HEK293 (cell line): ENCODE measurements at regions not wholly inside any gene's neighbourhood (a gene's known extent, or its start where the extent isn't known, plus 50 kb on each side); places are given as distances from the start of the nearest gene placed in this dataset.

Source experiments
- CTCF ChIA-PET: fragments of 350-600 bp; formaldehyde crosslinking; extraction: SDS; loops from one replicate; lab custom pipeline; 2021; ENCODE audit warnings: antibody characterized with exemption; lab: Yijun Ruan, JAX
- POLR2A ChIA-PET: fragments of 300-600 bp; formaldehyde crosslinking; extraction: SDS; loops from one replicate; lab custom pipeline; 2020; ENCODE audit warnings: antibody characterized with exemption, inconsistent platforms; lab: Yijun Ruan, JAX
- H3K27ac ChIP-seq: fragments of 200-500 bp; sonication (Bioruptor generic); 2 replicates; pipeline ENCODE4 v1.5.1; 2014; ENCODE audit warnings: low read depth, low read length, control low read depth, inconsistent platforms; ENCODE audit errors: extremely low read depth
- H3K36me3 ChIP-seq, 2 experiments: fragments of 200-500 bp in 1 of 2; sonication (Bioruptor generic) in 1 of 2; 1 replicate in 1 of 2; 2 replicates in 1 of 2; pipeline ENCODE4 v1.5.1; 2014 to 2017; ENCODE audit warnings: inconsistent platforms in 2 of 2, low read length in 2 of 2; ENCODE audit not compliant: control insufficient read depth in 2 of 2, insufficient read depth in 1 of 2
- H3K4me1 ChIP-seq: fragments of 200-500 bp; sonication (Bioruptor generic); 2 replicates; pipeline ENCODE4 v1.5.1; 2014; ENCODE audit warnings: mild to moderate bottlenecking, low read length, inconsistent platforms; ENCODE audit not compliant: control insufficient read depth, insufficient read depth
- H3K4me3 ChIP-seq: 2 replicates; pipeline ENCODE4 v1.5.1; 2011; ENCODE audit warnings: low read depth, mild to moderate bottlenecking, control low read depth, low read length, moderate library complexity
- H3K9me3 ChIP-seq: fragments of 200-500 bp; sonication (Bioruptor generic); 2 replicates; pipeline ENCODE4 v1.5.1; 2014; ENCODE audit warnings: low read depth, low read length, inconsistent platforms; ENCODE audit not compliant: control insufficient read depth, insufficient read depth
- KLF7 ChIP-seq: fragments of 450-650 bp; formaldehyde crosslinking; IDR thresholded peaks from 2 replicates; pipeline ENCODE4 v1.5.1; 2016; ENCODE audit warnings: missing biosample characterization, missing genetic modification characterization, borderline replicate concordance
- OSR2 ChIP-seq: fragments of 450-650 bp; formaldehyde crosslinking; IDR thresholded peaks from 2 replicates; pipeline ENCODE4 v1.5.1; 2016; ENCODE audit warnings: missing biosample characterization, missing genetic modification characterization
- OVOL3 ChIP-seq: fragments of 450-650 bp; formaldehyde crosslinking; IDR thresholded peaks from 2 replicates; pipeline ENCODE4 v1.5.1; 2016; ENCODE audit warnings: missing biosample characterization, missing genetic modification characterization
- REST ChIP-seq: fragments of 450-650 bp; formaldehyde crosslinking; IDR thresholded peaks from 2 replicates; pipeline ENCODE4 v1.5.1; 2016; ENCODE audit warnings: missing biosample characterization, missing genetic modification characterization
- ZBTB20 ChIP-seq: fragments of 450-650 bp; formaldehyde crosslinking; IDR thresholded peaks from 2 replicates; pipeline ENCODE4 v1.5.1; 2016; ENCODE audit warnings: missing biosample characterization, missing genetic modification characterization
- ZBTB7A ChIP-seq: fragments of 450-650 bp; formaldehyde crosslinking; IDR thresholded peaks from 2 replicates; pipeline ENCODE4 v1.5.1; 2016; ENCODE audit warnings: low read depth, missing biosample characterization, missing genetic modification characterization
- ZEB2 ChIP-seq: fragments of 450-650 bp; formaldehyde crosslinking; IDR thresholded peaks from 2 replicates; pipeline ENCODE4 v1.5.1; 2016; ENCODE audit warnings: missing biosample characterization, missing genetic modification characterization
- ZFHX2 ChIP-seq: fragments of 450-650 bp; formaldehyde crosslinking; conservative IDR thresholded peaks from 2 replicates; pipeline ENCODE4 v1.5.1; 2016; ENCODE audit warnings: missing biosample characterization, missing genetic modification characterization
- ZNF114 ChIP-seq: fragments of 450-650 bp; formaldehyde crosslinking; IDR thresholded peaks from 2 replicates; pipeline ENCODE4 v1.5.0; 2017; ENCODE audit warnings: missing biosample characterization, missing genetic modification characterization
- ZNF174 ChIP-seq: fragments of 450-650 bp; formaldehyde crosslinking; IDR thresholded peaks from 2 replicates; pipeline ENCODE4 v1.5.0; 2017; ENCODE audit warnings: missing biosample characterization, mild to moderate bottlenecking, missing genetic modification characterization
- ZNF175 ChIP-seq: fragments of 450-650 bp; formaldehyde crosslinking; IDR thresholded peaks from 2 replicates; pipeline ENCODE4 v1.5.1; 2016; ENCODE audit warnings: missing biosample characterization, missing genetic modification characterization
- ZNF366 ChIP-seq: fragments of 450-650 bp; formaldehyde crosslinking; conservative IDR thresholded peaks from 2 replicates; pipeline ENCODE4 v1.5.1; 2016; ENCODE audit warnings: missing biosample characterization, missing genetic modification characterization
- ZNF433 ChIP-seq: fragments of 450-650 bp; formaldehyde crosslinking; IDR thresholded peaks from 2 replicates; pipeline ENCODE4 v1.5.1; 2016; ENCODE audit warnings: missing biosample characterization, missing genetic modification characterization, low read depth
- ZNF561 ChIP-seq: fragments of 450-650 bp; IDR thresholded peaks from 2 replicates; pipeline ENCODE4 v1.5.1; 2018; ENCODE audit warnings: missing biosample characterization, missing genetic modification characterization, borderline replicate concordance
- ZNF624 ChIP-seq: fragments of 450-650 bp; formaldehyde crosslinking; IDR thresholded peaks from 2 replicates; pipeline ENCODE4 v1.5.1; 2017; ENCODE audit warnings: missing biosample characterization, missing genetic modification characterization
- ZNF843 ChIP-seq: fragments of 450-650 bp; formaldehyde crosslinking; IDR thresholded peaks from 2 replicates; pipeline ENCODE4 v1.5.1; 2016; ENCODE audit warnings: missing biosample characterization, missing genetic modification characterization
- ZSCAN23 ChIP-seq: fragments of 450-650 bp; formaldehyde crosslinking; IDR thresholded peaks from 2 replicates; pipeline ENCODE4 v1.5.1; 2016; ENCODE audit warnings: missing biosample characterization, missing genetic modification characterization
- TF ChIP-seq, protein P1 (sequence below): fragments of 450-650 bp; formaldehyde crosslinking; IDR thresholded peaks from 2 replicates; pipeline ENCODE4 v1.5.1; 2016; ENCODE audit warnings: missing biosample characterization, missing genetic modification characterization
- TF ChIP-seq, protein P2 (sequence below): fragments of 450-650 bp; formaldehyde crosslinking; IDR thresholded peaks from 2 replicates; pipeline ENCODE4 v1.5.1; 2016; ENCODE audit warnings: missing biosample characterization, missing genetic modification characterization
- TF ChIP-seq, protein P3 (sequence below): fragments of 450-650 bp; formaldehyde crosslinking; IDR thresholded peaks from 2 replicates; pipeline ENCODE4 v1.5.1; 2016; ENCODE audit warnings: missing biosample characterization, missing genetic modification characterization

GRCh38 chr7:104059103-104059502, 69.6 kb upstream of the RELN start (continued):
- TF ChIP-seq, protein P1, sequence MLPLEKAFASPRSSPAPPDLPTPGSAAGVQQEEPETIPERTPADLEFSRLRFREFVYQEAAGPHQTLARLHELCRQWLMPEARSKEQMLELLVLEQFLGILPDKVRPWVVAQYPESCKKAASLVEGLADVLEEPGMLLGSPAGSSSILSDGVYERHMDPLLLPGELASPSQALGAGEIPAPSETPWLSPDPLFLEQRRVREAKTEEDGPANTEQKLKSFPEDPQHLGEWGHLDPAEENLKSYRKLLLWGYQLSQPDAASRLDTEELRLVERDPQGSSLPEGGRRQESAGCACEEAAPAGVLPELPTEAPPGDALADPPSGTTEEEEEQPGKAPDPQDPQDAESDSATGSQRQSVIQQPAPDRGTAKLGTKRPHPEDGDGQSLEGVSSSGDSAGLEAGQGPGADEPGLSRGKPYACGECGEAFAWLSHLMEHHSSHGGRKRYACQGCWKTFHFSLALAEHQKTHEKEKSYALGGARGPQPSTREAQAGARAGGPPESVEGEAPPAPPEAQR (tag by site-specific recombination), result no peak
- TF ChIP-seq ZNF175 (tag by site-specific recombination) (no peak), ZNF366 (tag by site-specific recombination) (no peak), ZNF624 (tag by site-specific recombination) (no peak), ZNF843 (tag by site-specific recombination) (no peak), ZFHX2 (tag by site-specific recombination) (no peak), OSR2 (tag by site-specific recombination) (no peak), ZSCAN23 (tag by site-specific recombination) (no peak), ZNF174 (tag by site-specific recombination) (no peak)

- Histone ChIP-seq H3K4me3 (no peak overlapping the region), H3K27ac (no peak overlapping the region), H3K4me1 (no peaks in the 10 kb centered on the region), H3K36me3 (no peaks in the 10 kb centered on the region), H3K9me3 (no peaks in the 10 kb centered on the region)
- CTCF ChIA-PET, result interaction anchor here (1.1 kb wide), 1 partner anchor 9 kb away, joined by 3 read pairs; no protein-coding TSS in a partner anchor
- POLR2A ChIA-PET, result no interaction called here
- TF ChIP-seq ZNF114 (no peak), ZNF561 (no peak)
Observed at GRCh38 chr7:104054362-104054761, 64.9 kb upstream of the RELN start.

DNA sequence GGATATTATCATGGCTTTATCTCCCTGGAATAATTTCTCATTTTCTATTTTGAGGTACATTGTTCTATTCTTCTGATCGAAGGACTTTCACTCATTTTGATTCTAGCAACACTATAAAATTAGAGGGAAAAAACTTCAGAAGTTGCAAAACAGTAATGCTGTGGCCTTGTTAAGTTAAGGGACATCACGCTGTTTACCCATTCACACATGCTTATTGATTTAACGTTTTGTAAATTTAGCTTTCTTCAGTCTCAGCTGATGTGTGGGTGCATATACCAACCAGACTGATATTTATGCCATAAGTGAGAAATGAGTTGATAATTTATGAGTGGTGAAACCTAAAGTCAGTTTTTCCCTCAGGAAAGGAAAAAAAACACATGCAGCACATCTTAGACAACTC, 63.5 kb upstream of the RELN start:
- Histone ChIP-seq H3K27ac (no peak overlapping the region), H3K9me3 (no peaks in the 10 kb centered on the region), H3K4me3 (no peak overlapping the region), H3K4me1 (no peaks in the 10 kb centered on the region), H3K36me3 (no peaks in the 10 kb centered on the region)
- ChIA-PET POLR2A (no interaction called here), CTCF (no interaction called here)
- no peak for TF ChIP-seq OVOL3 (tag by site-specific recombination)
- no peak for TF ChIP-seq ZSCAN23 (tag by site-specific recombination)
- no peak for TF ChIP-seq REST
- no peak for TF ChIP-seq ZNF433 (tag by site-specific recombination)
- TF ChIP-seq ZEB2 (tag by site-specific recombination), result no peak
- TF ChIP-seq ZBTB7A, result no peak
- TF ChIP-seq KLF7 (tag by site-specific recombination), result no peak
- TF ChIP-seq ZBTB20, result no peak
- TF ChIP-seq, protein P2, sequence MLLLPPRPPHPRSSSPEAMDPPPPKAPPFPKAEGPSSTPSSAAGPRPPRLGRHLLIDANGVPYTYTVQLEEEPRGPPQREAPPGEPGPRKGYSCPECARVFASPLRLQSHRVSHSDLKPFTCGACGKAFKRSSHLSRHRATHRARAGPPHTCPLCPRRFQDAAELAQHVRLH (tag by site-specific recombination), result no peak
- TF ChIP-seq, protein P3, sequence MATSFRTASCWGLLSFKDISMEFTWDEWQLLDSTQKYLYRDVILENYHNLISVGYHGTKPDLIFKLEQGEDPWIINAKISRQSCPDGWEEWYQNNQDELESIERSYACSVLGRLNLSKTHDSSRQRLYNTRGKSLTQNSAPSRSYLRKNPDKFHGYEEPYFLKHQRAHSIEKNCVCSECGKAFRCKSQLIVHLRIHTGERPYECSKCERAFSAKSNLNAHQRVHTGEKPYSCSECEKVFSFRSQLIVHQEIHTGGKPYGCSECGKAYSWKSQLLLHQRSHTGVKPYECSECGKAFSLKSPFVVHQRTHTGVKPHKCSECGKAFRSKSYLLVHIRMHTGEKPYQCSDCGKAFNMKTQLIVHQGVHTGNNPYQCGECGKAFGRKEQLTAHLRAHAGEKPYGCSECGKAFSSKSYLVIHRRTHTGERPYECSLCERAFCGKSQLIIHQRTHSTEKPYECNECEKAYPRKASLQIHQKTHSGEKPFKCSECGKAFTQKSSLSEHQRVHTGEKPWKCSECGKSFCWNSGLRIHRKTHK (tag by site-specific recombination), result no peak
